CD14-positive monocyte (primary cell): ENCODE measurements at regions not wholly inside any gene's neighbourhood (a gene's known extent, or its start where the extent isn't known, plus 50 kb on each side); places are given as distances from the start of the nearest gene placed in this dataset.

Experiments used
- DNase-seq, 3 donors: peaks; one replicate each; pipeline ENCODE4 v3.0.0-alpha.2; 2011 to 2022
- H2AFZ ChIP-seq: 2 replicates; pipeline ENCODE4 v1.6.0; 2012; ENCODE audit warnings: mild to moderate bottlenecking, low read depth, low read length, inconsistent platforms; ENCODE audit not compliant: insufficient read depth, poor library complexity, severe bottlenecking
- H3K27ac ChIP-seq, 2 donors: 1 replicate in 1 of 2; 2 replicates in 1 of 2; pipeline ENCODE4 v1.5.1; 2012 to 2013; ENCODE audit warnings: low read length in 2 of 2, control low read depth in 1 of 2, inconsistent platforms in 1 of 2, low read depth in 1 of 2, mild to moderate bottlenecking in 1 of 2
- H3K27me3 ChIP-seq, 2 donors: one replicate each; pipeline versions ENCODE4 v1.6.0 to v1.6.1; 2011 to 2013; ENCODE audit warnings: low read length in 2 of 2; ENCODE audit not compliant: control insufficient read depth in 2 of 2, insufficient read depth in 2 of 2
- H3K36me3 ChIP-seq, 2 donors: replicated peaks in 1 of 2; 1 replicate in 1 of 2; 2 replicates in 1 of 2; pipeline versions ENCODE4 v1.5.1 to v1.6.1; 2012 to 2013; ENCODE audit warnings: low read length in 2 of 2, control low read depth in 1 of 2, inconsistent platforms in 1 of 2, mild to moderate bottlenecking in 1 of 2; ENCODE audit not compliant: insufficient read depth in 2 of 2, control insufficient read depth in 1 of 2
- H3K4me1 ChIP-seq, 2 donors: 1 replicate in 1 of 2; 2 replicates in 1 of 2; pipeline versions ENCODE4 v1.5.1 to v1.6.1; 2012 to 2013; ENCODE audit warnings: low read length in 2 of 2, control low read depth in 1 of 2, inconsistent platforms in 1 of 2, mild to moderate bottlenecking in 1 of 2, moderate library complexity in 1 of 2; ENCODE audit not compliant: insufficient read depth in 2 of 2, control insufficient read depth in 1 of 2
- H3K4me2 ChIP-seq: replicated peaks from 2 replicates; pipeline ENCODE3; 2012; ENCODE audit warnings: low read length, moderate library complexity, mild to moderate bottlenecking; ENCODE audit not compliant: poor library complexity, severe bottlenecking; ENCODE audit errors: extremely low read depth
- H3K4me3 ChIP-seq, 3 experiments: fragments of 200-600 bp in 1 of 3; sonication (generic) in 1 of 3; replicated peaks in 1 of 3; 1 replicate in 2 of 3; 2 replicates in 1 of 3; pipeline ENCODE4 v1.5.1; 2011 to 2013; ENCODE audit warnings: low read length in 3 of 3, mild to moderate bottlenecking in 3 of 3, control low read depth in 2 of 3, low read depth in 2 of 3, inconsistent platforms in 1 of 3, moderate library complexity in 1 of 3
- H3K79me2 ChIP-seq: 2 replicates; pipeline ENCODE4 v1.6.0; 2012; ENCODE audit warnings: mild to moderate bottlenecking, control low read depth, inconsistent platforms, low read length, moderate library complexity; ENCODE audit not compliant: insufficient read depth
- H3K9ac ChIP-seq: 2 replicates; pipeline ENCODE4 v1.6.0; 2017; ENCODE audit warnings: low read length, mild to moderate bottlenecking; ENCODE audit not compliant: insufficient read depth, poor library complexity, severe bottlenecking
- H3K9me3 ChIP-seq, 2 donors: replicated peaks in 1 of 2; 1 replicate in 1 of 2; 2 replicates in 1 of 2; pipeline versions ENCODE4 v1.5.1 to v1.6.1; 2012 to 2013; ENCODE audit warnings: low read length in 2 of 2, control low read depth in 1 of 2; ENCODE audit not compliant: control insufficient read depth in 1 of 2, insufficient read depth in 1 of 2
- H4K20me1 ChIP-seq: 2 replicates; pipeline ENCODE4 v1.6.0; 2012; ENCODE audit warnings: mild to moderate bottlenecking, low read length, control low read depth, moderate library complexity; ENCODE audit not compliant: insufficient read depth
- H3K27ac Mint-ChIP-seq, 7 donors: one replicate each; pipeline ENCODE4 v1.8.0; 2020; ENCODE audit warnings: mild to moderate bottlenecking in 7 of 7, mixed read lengths in 7 of 7, moderate library complexity in 6 of 7, inconsistent platforms in 2 of 7
- H3K27me3 Mint-ChIP-seq, 3 donors: one replicate each; pipeline ENCODE4 v1.8.0; 2021 to 2022; ENCODE audit warnings: low read depth in 3 of 3, mild to moderate bottlenecking in 3 of 3, mixed read lengths in 3 of 3, moderate library complexity in 3 of 3, inconsistent platforms in 1 of 3
- H3K36me3 Mint-ChIP-seq, 2 donors: one replicate each; pipeline ENCODE4 v1.8.0; 2020; ENCODE audit warnings: mixed read lengths in 2 of 2, inconsistent platforms in 1 of 2, mild to moderate bottlenecking in 1 of 2
- H3K4me1 Mint-ChIP-seq: one replicate; pipeline ENCODE4 v1.8.0; 2020; ENCODE audit warnings: mild to moderate bottlenecking, mixed read lengths
- H3K4me3 Mint-ChIP-seq, 2 donors: one replicate each; pipeline ENCODE4 v1.8.0; 2020; ENCODE audit warnings: mild to moderate bottlenecking in 2 of 2, mixed read lengths in 2 of 2, moderate library complexity in 1 of 2
- H3K9me3 Mint-ChIP-seq, 7 donors: one replicate each; pipeline ENCODE4 v1.8.0; 2020 to 2022; ENCODE audit warnings: mixed read lengths in 7 of 7, mild to moderate bottlenecking in 6 of 7, moderate library complexity in 6 of 7, inconsistent platforms in 2 of 7
- CTCF ChIP-seq: fragments of 200-600 bp; IDR thresholded peaks from one replicate; pipeline ENCODE4 v1.8.0; 2022; ENCODE audit warnings: antibody characterized with exemption, mild to moderate bottlenecking
- WGBS: methylation state at CpG from one replicate; pipeline ENCODE4 v1.1.5; 2013; ENCODE audit warnings: missing lambda C conversion rate; ENCODE audit not compliant: insufficient coverage; 5-methylcytosine and 5-hydroxymethylcytosine counted together
- intact Hi-C, 2 donors: fragments of 100-400 bp; cut with micrococcal nuclease; formaldehyde crosslinking; loops; one replicate each; pipeline versions ENCODE4 v1.15.0 to v1.15.1; 2023

DNA sequence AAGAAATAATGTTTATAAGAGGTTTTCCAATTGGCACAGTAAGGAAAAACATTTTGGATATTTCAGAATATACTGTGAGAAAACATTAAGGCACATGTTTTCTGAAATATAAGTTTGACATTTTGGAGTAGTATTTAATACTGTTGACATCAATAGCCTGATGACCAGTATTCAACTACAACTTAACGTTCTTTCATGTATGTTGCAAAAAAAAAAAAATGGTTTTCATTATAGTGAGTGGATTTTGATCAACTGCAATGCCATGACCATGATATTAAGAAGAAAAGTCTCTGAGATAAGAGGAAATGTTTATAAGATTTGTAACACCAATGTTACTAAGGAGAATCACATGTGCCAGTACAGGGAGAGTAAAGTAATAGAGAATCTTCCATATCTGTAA, 252.8 kb upstream of the RORA start:
- Histone ChIP-seq H3K9me3 (peaks cover 0 to 2% of the 10 kb centered on the region in 2 donors), H3K27ac (no peak overlapping the region), H3K4me1 (no peaks in the 10 kb centered on the region), H3K9ac (no peak overlapping the region), H2AFZ (no peak overlapping the region), H3K4me2 (no peak overlapping the region), H3K36me3 (no peaks in the 10 kb centered on the region), H3K79me2 (no peaks in the 10 kb centered on the region), H3K4me3 (no peak overlapping the region), H4K20me1 (no peaks in the 10 kb centered on the region), H3K27me3 (no peaks in the 10 kb centered on the region)
- peaks cover 0 to 3% (median 3%) of the 10 kb centered on the region in 3 donors for H3K27me3 Mint-ChIP-seq
- intact Hi-C loops: no loop called here
- peaks cover 0 to 19% (median 2%) of the 10 kb centered on the region in 7 donors for H3K9me3 Mint-ChIP-seq
- TF ChIP-seq CTCF: no peak
- H3K4me3 Mint-ChIP-seq: no peak overlapping the region
- H3K36me3 Mint-ChIP-seq: no peaks in the 10 kb centered on the region
- H3K27ac Mint-ChIP-seq: no peak overlapping the region
- DNase-seq: no peak
- H3K4me1 Mint-ChIP-seq: no peaks in the 10 kb centered on the region
- WGBS: no CpG with 5 or more reads among the region's 1 CpG

GRCh38 chr15:61480863-61481262, 251.8 kb upstream of the RORA start:
- Histone ChIP-seq H3K36me3 (no peaks in the 10 kb centered on the region), H3K4me3 (no peak overlapping the region), H3K4me1 (no peaks in the 10 kb centered on the region), H3K9ac (no peak overlapping the region), H3K9me3 (peaks cover 0 to 2% of the 10 kb centered on the region in 2 donors), H4K20me1 (no peaks in the 10 kb centered on the region), H3K4me2 (no peak overlapping the region), H3K27ac (no peak overlapping the region), H3K27me3 (no peaks in the 10 kb centered on the region), H2AFZ (no peak overlapping the region), H3K79me2 (no peaks in the 10 kb centered on the region)
- H3K27ac Mint-ChIP-seq: no peak overlapping the region
- no peak overlapping the region for H3K4me3 Mint-ChIP-seq
- peaks cover 0 to 19% (median 2%) of the 10 kb centered on the region in 7 donors for H3K9me3 Mint-ChIP-seq
- H3K36me3 Mint-ChIP-seq: no peaks in the 10 kb centered on the region
- intact Hi-C loops: no loop called here
- H3K27me3 Mint-ChIP-seq: peaks cover 0 to 3% (median 1%) of the 10 kb centered on the region in 3 donors
- TF ChIP-seq CTCF: no peak
- H3K4me1 Mint-ChIP-seq: no peaks in the 10 kb centered on the region
- no peak for DNase-seq
- 67% methylated on average over 3 of the region's 5 CpGs for WGBS
